Transverse colon (tissue), 4 donors: ENCODE measurements at regions not wholly inside any gene's neighbourhood (a gene's known extent, or its start where the extent isn't known, plus 50 kb on each side); places are given as distances from the start of the nearest gene placed in this dataset.

Experiments
- EP300 ChIP-seq: sonication (generic); formaldehyde crosslinking; IDR thresholded peaks from one replicate; pipeline ENCODE4 v1.6.1; 2017; ENCODE audit warnings: antibody characterized with exemption, low read depth
- POLR2A ChIP-seq: fragments of 450-650 bp; IDR thresholded peaks from one replicate; pipeline ENCODE4 v1.6.1; 2016; ENCODE audit warnings: antibody characterized with exemption, mild to moderate bottlenecking, moderate library complexity
- POLR2AphosphoS5 ChIP-seq, 3 donors: sonication (generic); formaldehyde crosslinking; IDR thresholded peaks; one replicate each; pipeline ENCODE4 v1.6.1; 2016; ENCODE audit warnings: antibody characterized with exemption in 3 of 3
- TF ChIP-seq, protein P1 (sequence below), 5 experiments: fragments of 200-600 bp in 3 of 5; fragments of 450-650 bp in 2 of 5; sonication (generic) in 3 of 5; IDR thresholded peaks; 1 replicate in 2 of 5; 2 replicates in 3 of 5; pipeline ENCODE4 v1.5.1; 2016 to 2017; ENCODE audit warnings: antibody characterized with exemption in 5 of 5, inconsistent platforms in 3 of 5, mild to moderate bottlenecking in 2 of 5, moderate library complexity in 1 of 5

DNA sequence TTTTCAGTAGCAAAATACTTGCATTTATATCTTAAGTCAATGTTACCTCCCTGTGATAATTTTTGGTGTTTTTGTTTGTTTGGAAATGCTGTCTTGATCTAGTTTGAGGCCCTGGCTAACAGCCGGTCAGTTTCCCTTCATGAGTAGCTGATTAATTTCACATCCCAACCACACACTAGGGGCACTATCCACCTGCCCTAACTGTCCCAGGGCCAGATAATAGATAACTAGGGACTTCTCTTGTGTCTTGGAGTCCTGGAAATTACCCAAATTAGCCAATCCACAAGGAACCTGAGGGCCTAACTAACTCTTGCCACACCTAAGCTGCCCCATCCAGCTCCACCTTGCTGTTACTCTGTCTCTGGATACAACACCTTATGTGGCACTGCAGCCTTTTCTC lies 399.9 kb downstream of the FOXG1 start:
- TF ChIP-seq, protein P1, sequence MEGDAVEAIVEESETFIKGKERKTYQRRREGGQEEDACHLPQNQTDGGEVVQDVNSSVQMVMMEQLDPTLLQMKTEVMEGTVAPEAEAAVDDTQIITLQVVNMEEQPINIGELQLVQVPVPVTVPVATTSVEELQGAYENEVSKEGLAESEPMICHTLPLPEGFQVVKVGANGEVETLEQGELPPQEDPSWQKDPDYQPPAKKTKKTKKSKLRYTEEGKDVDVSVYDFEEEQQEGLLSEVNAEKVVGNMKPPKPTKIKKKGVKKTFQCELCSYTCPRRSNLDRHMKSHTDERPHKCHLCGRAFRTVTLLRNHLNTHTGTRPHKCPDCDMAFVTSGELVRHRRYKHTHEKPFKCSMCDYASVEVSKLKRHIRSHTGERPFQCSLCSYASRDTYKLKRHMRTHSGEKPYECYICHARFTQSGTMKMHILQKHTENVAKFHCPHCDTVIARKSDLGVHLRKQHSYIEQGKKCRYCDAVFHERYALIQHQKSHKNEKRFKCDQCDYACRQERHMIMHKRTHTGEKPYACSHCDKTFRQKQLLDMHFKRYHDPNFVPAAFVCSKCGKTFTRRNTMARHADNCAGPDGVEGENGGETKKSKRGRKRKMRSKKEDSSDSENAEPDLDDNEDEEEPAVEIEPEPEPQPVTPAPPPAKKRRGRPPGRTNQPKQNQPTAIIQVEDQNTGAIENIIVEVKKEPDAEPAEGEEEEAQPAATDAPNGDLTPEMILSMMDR (IDR thresholded peaks at IDR 0.05), result no peak
- TF ChIP-seq EP300 (no peak), POLR2A (no peak), POLR2AphosphoS5 (IDR thresholded peaks at IDR 0.05) (no peak)
